H1 (cell line): ENCODE measurements at regions not wholly inside any gene's neighbourhood (a gene's known extent, or its start where the extent isn't known, plus 50 kb on each side); places are given as distances from the start of the nearest gene placed in this dataset.
A peak's percentile ranks its signal among the peaks of the same experiment; 100 is the strongest.

Experiments
- CTCF ChIA-PET: fragments of 300-600 bp; sonication (Branson Sonifier 250); formaldehyde crosslinking; loops from one replicate; lab custom pipeline; 2021; ENCODE audit not compliant: partially characterized antibody; lab: Charles Lee
- POLR2A ChIA-PET: fragments of 300-600 bp; sonication (Branson Sonifier 250); formaldehyde crosslinking; loops from one replicate; lab custom pipeline; 2021; ENCODE audit warnings: inconsistent platforms; ENCODE audit not compliant: partially characterized antibody; lab: Charles Lee
- DNase-seq, 2 experiments: peaks; one replicate each; pipeline versions ENCODE4 v3.0.0 to v3.0.0-alpha.2; 2010 to 2022; ENCODE audit warnings: low spot score in 2 of 2, low read depth in 1 of 2, mixed read lengths in 1 of 2
- FAIRE-seq: peaks from 2 replicates; lab custom pipeline; 2011; peaks lifted over from hg19 to GRCh38; lab: Jason Lieb, UNC
- H2AFZ ChIP-seq: 2 replicates; pipeline ENCODE4 v1.8.1; 2012; ENCODE audit warnings: low read length, inconsistent platforms
- H2AK5ac ChIP-seq: 2 replicates; pipeline ENCODE4 v1.6.1; 2013; ENCODE audit warnings: low read depth, low read length
- H2BK120ac ChIP-seq: replicated peaks from 2 replicates; pipeline ENCODE3; 2013; ENCODE audit warnings: low read depth, low read length, inconsistent platforms
- H2BK12ac ChIP-seq: 2 replicates; pipeline ENCODE4 v1.6.1; 2013; ENCODE audit warnings: low read depth, low read length
- H2BK15ac ChIP-seq: 2 replicates; pipeline ENCODE4 v1.6.1; 2013; ENCODE audit warnings: low read length
- H2BK20ac ChIP-seq: 2 replicates; pipeline ENCODE4 v1.6.1; 2013; ENCODE audit warnings: low read length
- H2BK5ac ChIP-seq: 2 replicates; pipeline ENCODE4 v1.6.1; 2013; ENCODE audit warnings: low read depth, low read length
- H3K14ac ChIP-seq: 2 replicates; pipeline ENCODE4 v1.6.1; 2013; ENCODE audit warnings: inconsistent platforms; ENCODE audit not compliant: insufficient read length
- H3K18ac ChIP-seq: 2 replicates; pipeline ENCODE4 v1.6.1; 2013; ENCODE audit warnings: low read length; ENCODE audit errors: extremely low read depth
- H3K23ac ChIP-seq: 2 replicates; pipeline ENCODE4 v1.6.1; 2013; ENCODE audit warnings: inconsistent platforms; ENCODE audit not compliant: insufficient read length
- H3K23me2 ChIP-seq: 2 replicates; pipeline ENCODE4 v1.6.1; 2013; ENCODE audit warnings: low read depth, low read length
- H3K27ac ChIP-seq: 2 replicates; pipeline ENCODE4 v1.6.1; 2011; ENCODE audit warnings: low read depth, low read length, inconsistent platforms
- H3K27me3 ChIP-seq, 4 experiments: replicated peaks in 1 of 4; 1 replicate in 1 of 4; 2 replicates in 3 of 4; pipeline versions ENCODE4 v1.6.1 to v1.8.1; 2011 to 2013; ENCODE audit warnings: low read length in 3 of 4, mild to moderate bottlenecking in 3 of 4, inconsistent platforms in 2 of 4, mixed read lengths in 2 of 4, moderate library complexity in 1 of 4; ENCODE audit not compliant: control insufficient read depth in 3 of 4, insufficient read depth in 3 of 4; ENCODE audit errors: extremely low read depth in 1 of 4
- H3K36me3 ChIP-seq, 4 experiments: 2 replicates each; pipeline versions ENCODE4 v1.6.1 to v1.8.1; 2011 to 2013; ENCODE audit warnings: mild to moderate bottlenecking in 4 of 4, low read length in 3 of 4, moderate library complexity in 2 of 4, control low read depth in 1 of 4, inconsistent platforms in 1 of 4; ENCODE audit not compliant: insufficient read depth in 4 of 4, control insufficient read depth in 2 of 4
- H3K4ac ChIP-seq: replicated peaks from 2 replicates; pipeline ENCODE3; 2013; ENCODE audit warnings: low read length, low read depth, mixed read lengths, inconsistent platforms; ENCODE audit not compliant: insufficient read length
- H3K4me1 ChIP-seq, 4 experiments: replicated peaks in 1 of 4; 1 replicate in 1 of 4; 2 replicates in 3 of 4; pipeline versions ENCODE4 v1.6.1 to v1.8.1; 2011 to 2013; ENCODE audit warnings: low read length in 3 of 4, inconsistent platforms in 2 of 4, mixed read lengths in 1 of 4; ENCODE audit not compliant: insufficient read depth in 4 of 4, control insufficient read depth in 3 of 4
- H3K4me2 ChIP-seq, 2 experiments: 2 replicates each; pipeline versions ENCODE4 v1.6.1 to v1.8.1; 2011 to 2013; ENCODE audit warnings: low read depth in 2 of 2, low read length in 2 of 2, control low read depth in 1 of 2, inconsistent platforms in 1 of 2, mild to moderate bottlenecking in 1 of 2; ENCODE audit not compliant: insufficient read depth in 1 of 2
- H3K4me3 ChIP-seq, 4 experiments: fragments of 200-600, 300-600 bp in 1 of 4; sonication (generic), shearing (Covaris generic), sonication (Bioruptor Twin) in 1 of 4; 2 replicates each; pipeline versions ENCODE4 v1.5.1 to v1.8.1; 2011 to 2016; ENCODE audit warnings: low read length in 4 of 4, low read depth in 3 of 4, control low read depth in 2 of 4, inconsistent platforms in 2 of 4, mild to moderate bottlenecking in 2 of 4, mixed read lengths in 1 of 4, moderate library complexity in 1 of 4; ENCODE audit not compliant: insufficient read depth in 2 of 4; ENCODE audit errors: extremely low read depth in 1 of 4
- H3K56ac ChIP-seq: replicated peaks from 2 replicates; pipeline ENCODE3; 2013; ENCODE audit warnings: low read depth, mild to moderate bottlenecking, mixed read lengths, low read length, inconsistent platforms; ENCODE audit not compliant: insufficient read length
- H3K79me1 ChIP-seq: 2 replicates; pipeline ENCODE4 v1.6.1; 2013; ENCODE audit warnings: low read depth, low read length, control low read depth
- H3K79me2 ChIP-seq, 2 experiments: 2 replicates each; pipeline versions ENCODE4 v1.6.1 to v1.8.1; 2012 to 2013; ENCODE audit warnings: low read length in 2 of 2, mild to moderate bottlenecking in 2 of 2, inconsistent platforms in 1 of 2; ENCODE audit not compliant: insufficient read depth in 2 of 2, control insufficient read depth in 1 of 2
- H3K9ac ChIP-seq, 4 experiments: replicated peaks in 1 of 4; 1 replicate in 1 of 4; 2 replicates in 3 of 4; pipeline versions ENCODE4 v1.6.1 to v1.8.1; 2011 to 2013; ENCODE audit warnings: low read depth in 3 of 4, low read length in 3 of 4, control low read depth in 2 of 4, mild to moderate bottlenecking in 2 of 4, moderate library complexity in 2 of 4, inconsistent platforms in 1 of 4; ENCODE audit errors: extremely low read depth in 1 of 4
- H3K9me3 ChIP-seq, 2 experiments: 2 replicates each; pipeline versions ENCODE4 v1.6.1 to v1.8.1; 2012 to 2013; ENCODE audit warnings: mild to moderate bottlenecking in 2 of 2, moderate library complexity in 2 of 2, control low read depth in 1 of 2, inconsistent platforms in 1 of 2, low read depth in 1 of 2, low read length in 1 of 2, mixed read lengths in 1 of 2; ENCODE audit not compliant: insufficient read depth in 2 of 2
- H4K20me1 ChIP-seq, 2 experiments: replicated peaks in 1 of 2; 2 replicates each; pipeline versions ENCODE3 to v1.8.1; 2011 to 2013; ENCODE audit warnings: inconsistent platforms in 2 of 2, low read length in 2 of 2, mild to moderate bottlenecking in 1 of 2; ENCODE audit not compliant: insufficient read depth in 2 of 2, control insufficient read depth in 1 of 2
- H4K5ac ChIP-seq: 2 replicates; pipeline ENCODE4 v1.6.1; 2013; ENCODE audit warnings: low read length, low read depth, mixed read lengths, inconsistent platforms; ENCODE audit not compliant: insufficient read length
- H4K8ac ChIP-seq: 2 replicates; pipeline ENCODE4 v1.8.0; 2013; ENCODE audit warnings: mild to moderate bottlenecking, moderate library complexity, low read length, inconsistent platforms; ENCODE audit not compliant: insufficient read depth; ENCODE audit errors: extremely low read depth
- H4K91ac ChIP-seq: replicated peaks from 2 replicates; pipeline ENCODE3; 2013; ENCODE audit warnings: low read length, mixed read lengths, inconsistent platforms; ENCODE audit not compliant: insufficient read length
- PHF8 ChIP-seq: fragments of 200-600 bp; sonication (generic); conservative IDR thresholded peaks from 2 replicates; pipeline ENCODE4 v1.7.1; 2012; ENCODE audit warnings: low read depth, mild to moderate bottlenecking, inconsistent platforms, low read length, moderate library complexity
- RAD21 ChIP-seq, 2 experiments: IDR thresholded peaks in 1 of 2; conservative IDR thresholded peaks in 1 of 2; 2 replicates each; pipeline ENCODE4 v1.6.1; 2011; ENCODE audit warnings: low read depth in 2 of 2, low read length in 2 of 2, improper control_type of control experiment in 1 of 2, inconsistent platforms in 1 of 2, mild to moderate bottlenecking in 1 of 2, moderate library complexity in 1 of 2
- SP1 ChIP-seq: IDR thresholded peaks from 2 replicates; pipeline ENCODE4 v1.6.1; 2011; ENCODE audit warnings: low read depth, low read length
- SP2 ChIP-seq: IDR thresholded peaks from 2 replicates; pipeline ENCODE4 v1.6.1; 2012; ENCODE audit warnings: mild to moderate bottlenecking, low read length, inconsistent platforms
- SRF ChIP-seq: IDR thresholded peaks from 2 replicates; pipeline ENCODE4 v1.6.1; 2011; ENCODE audit warnings: mild to moderate bottlenecking, low read depth, low read length, moderate library complexity
- ZNF274 ChIP-seq: IDR thresholded peaks from 2 replicates; pipeline ENCODE4 v1.7.0; 2012; ENCODE audit warnings: low read length, borderline replicate concordance; ENCODE audit errors: extremely low read depth
- WGBS, 2 experiments: shearing (Covaris generic) in 1 of 2; methylation state at CpG; one replicate each; pipeline versions ENCODE4 v1.1.6 to v1.1.7; 2013 to 2015; ENCODE audit warnings: low lambda C conversion rate in 2 of 2, mixed read lengths in 2 of 2, inconsistent platforms in 1 of 2, low coverage in 1 of 2, missing lambda C conversion rate in 1 of 2; ENCODE audit not compliant: insufficient replicate concordance in 2 of 2, insufficient coverage in 1 of 2, insufficient read length in 1 of 2; ENCODE audit errors: extremely low coverage in 1 of 2, missing lambda C conversion rate in 1 of 2; 5-methylcytosine and 5-hydroxymethylcytosine counted together

DNA sequence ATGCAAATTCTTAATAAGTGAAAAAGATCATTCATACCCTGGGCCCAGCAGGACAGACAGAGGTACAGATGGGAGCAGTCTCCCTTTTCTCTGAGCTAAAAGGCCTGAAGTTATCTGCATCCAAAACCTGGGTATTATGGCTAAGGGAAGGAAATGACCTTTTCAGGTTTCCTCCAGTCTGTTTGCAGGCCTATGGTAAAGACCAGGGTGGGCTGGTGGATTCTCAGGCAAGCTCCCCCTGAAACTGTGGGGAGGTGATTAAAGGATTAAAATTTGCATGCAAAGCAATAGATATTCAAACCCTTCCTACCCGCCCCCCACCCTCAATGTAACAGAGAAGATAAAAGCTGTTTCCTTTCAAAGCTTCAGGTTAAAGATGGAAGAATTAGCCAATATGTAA is 471.8 kb upstream of the RUNX1 start:
- Histone ChIP-seq H3K23ac (no peak overlapping the region), H3K4ac (no peak overlapping the region), H2AFZ (no peak overlapping the region), H3K36me3 (no peaks in the 10 kb centered on the region), H3K4me2 (peak overlapping the region in 1 of 2 experiments; percentile 1; a peak in 1 of 4 replicates), H3K79me2 (no peaks in the 10 kb centered on the region), H2BK120ac (no peak overlapping the region), H3K9me3 (no peaks in the 10 kb centered on the region), H3K23me2 (no peaks in the 10 kb centered on the region; the same call in 1 of the 2 replicates), H2BK12ac (no peak overlapping the region), H2BK5ac (no peak overlapping the region), H3K27ac (no peak overlapping the region), H3K27me3 (no peaks in the 10 kb centered on the region), H3K9ac (no peak overlapping the region), H4K5ac (no peak overlapping the region), H3K56ac (no peak overlapping the region), H3K4me3 (no peak overlapping the region), H4K20me1 (no peaks in the 10 kb centered on the region), H4K8ac (no peak overlapping the region), H2BK20ac (no peak overlapping the region), H2BK15ac (no peak overlapping the region), H4K91ac (no peak overlapping the region), H3K18ac (no peak overlapping the region), H3K14ac (no peak overlapping the region), H3K4me1 (peaks cover 0 to 7% (median 5%) of the 10 kb centered on the region in 4 experiments; a peak in 3 of 7 replicates), H2AK5ac (no peak overlapping the region), H3K79me1 (no peaks in the 10 kb centered on the region)
- ChIA-PET POLR2A (no interaction called here), CTCF (interaction anchor here (0.6 to 1.8 kb wide), 13 partner anchors 13 to 552 kb away, joined by 3 to 6 read pairs (median 3); no protein-coding TSS in a partner anchor)
- no peak for FAIRE-seq
- DNase-seq = no peak
- 20% methylated on average over 1 of the region's 1 CpG; no CpG with 5 or more reads in 1 of the 2 experiments for WGBS, 2 experiments
- TF ChIP-seq SP1 = 0 out of 2 replicates have a peak, but pooled peaks have one; percentile 7
- no peak for TF ChIP-seq SRF
- TF ChIP-seq ZNF274 = no peak
- no peak for TF ChIP-seq SP2
- TF ChIP-seq RAD21 (IDR thresholded peaks at IDR 0.05 in 1 of 2, conservative IDR thresholded peaks at IDR 0.05 in 1 of 2; ENCODE audit: low read depth in 2 of 2, low read length in 2 of 2) = no peak
- TF ChIP-seq PHF8 = no peak
